ENCODE measurements at regions not wholly inside any gene's neighbourhood (a gene's known extent, or its start where the extent isn't known, plus 50 kb on each side); places are given as distances from the start of the nearest gene placed in this dataset.
A peak's percentile ranks its signal among the peaks of the same experiment; 100 is the strongest.

GRCh38 chr6:90892271-90892670 is 305.4 kb upstream of the MAP3K7 start:
- TF ChIP-seq CTCF (IDR thresholded peaks at IDR 0.05), result peak in 2 of 7 experiments; percentile 8 to 9
- TF ChIP-seq POLR2A (IDR thresholded peaks at IDR 0.05), result no peak

All from body of pancreas (tissue), 4 donors.